Mesenchymal stem cell (in vitro differentiated cells and primary cell): ENCODE measurements at regions not wholly inside any gene's neighbourhood (a gene's known extent, or its start where the extent isn't known, plus 50 kb on each side); places are given as distances from the start of the nearest gene placed in this dataset.

Experiments used
- DNase-seq: peaks from one replicate; pipeline ENCODE4 v3.0.0-alpha.2; 2013
- H2AFZ ChIP-seq: one replicate; pipeline ENCODE4 v1.6.1; 2013; ENCODE audit warnings: low read depth, mild to moderate bottlenecking, control low read depth, inconsistent platforms, low read length, moderate library complexity
- H2AK5ac ChIP-seq: 2 replicates; pipeline ENCODE4 v1.6.1; 2013; ENCODE audit warnings: low read length, moderate library complexity, mild to moderate bottlenecking, inconsistent platforms; ENCODE audit not compliant: severe bottlenecking
- H2BK120ac ChIP-seq: one replicate; pipeline ENCODE4 v1.6.1; 2013; ENCODE audit warnings: low read depth, mild to moderate bottlenecking, inconsistent platforms, low read length, moderate library complexity
- H2BK12ac ChIP-seq, 2 experiments: one replicate each; pipeline ENCODE4 v1.6.1; 2013; ENCODE audit warnings: inconsistent platforms in 2 of 2, low read length in 2 of 2, mild to moderate bottlenecking in 2 of 2, moderate library complexity in 2 of 2, control low read depth in 1 of 2
- H2BK15ac ChIP-seq: one replicate; pipeline ENCODE4 v1.6.1; 2013; ENCODE audit warnings: mild to moderate bottlenecking, low read depth, inconsistent platforms; ENCODE audit not compliant: poor library complexity, severe bottlenecking
- H2BK5ac ChIP-seq: 2 replicates; pipeline ENCODE4 v1.6.1; 2013; ENCODE audit warnings: low read depth, mild to moderate bottlenecking, low read length, control low read depth, inconsistent platforms; ENCODE audit not compliant: poor library complexity, severe bottlenecking
- H3K14ac ChIP-seq, 2 experiments: one replicate each; pipeline ENCODE4 v1.6.1; 2013; ENCODE audit warnings: inconsistent platforms in 2 of 2, low read length in 2 of 2, control low read depth in 1 of 2, mild to moderate bottlenecking in 1 of 2, moderate library complexity in 1 of 2
- H3K18ac ChIP-seq, 2 experiments: one replicate each; pipeline ENCODE4 v1.6.1; 2013; ENCODE audit warnings: inconsistent platforms in 2 of 2, low read length in 2 of 2, control low read depth in 1 of 2, low read depth in 1 of 2, mild to moderate bottlenecking in 1 of 2
- H3K23ac ChIP-seq, 2 experiments: one replicate each; pipeline ENCODE4 v1.6.1; 2013; ENCODE audit warnings: inconsistent platforms in 2 of 2, low read length in 2 of 2, mild to moderate bottlenecking in 2 of 2, moderate library complexity in 2 of 2, control low read depth in 1 of 2
- H3K27ac ChIP-seq: 2 replicates; pipeline ENCODE4 v1.5.1; 2013; ENCODE audit warnings: mild to moderate bottlenecking, moderate library complexity, low read length, control low read depth, inconsistent platforms; ENCODE audit not compliant: poor library complexity, severe bottlenecking
- H3K27me3 ChIP-seq, 2 experiments: 2 replicates each; pipeline versions ENCODE4 v1.6.1 to v1.7.0; 2013; ENCODE audit warnings: low read length in 2 of 2, mild to moderate bottlenecking in 2 of 2, moderate library complexity in 2 of 2, control low read depth in 1 of 2, inconsistent platforms in 1 of 2; ENCODE audit not compliant: control insufficient read depth in 1 of 2, insufficient read depth in 1 of 2
- H3K36me3 ChIP-seq, 2 experiments: 2 replicates each; pipeline versions ENCODE4 v1.6.1 to v1.7.0; 2013; ENCODE audit warnings: low read length in 2 of 2, control low read depth in 1 of 2, inconsistent platforms in 1 of 2, low read depth in 1 of 2, mild to moderate bottlenecking in 1 of 2; ENCODE audit not compliant: insufficient read depth in 2 of 2, control insufficient read depth in 1 of 2
- H3K4ac ChIP-seq, 2 experiments: one replicate each; pipeline ENCODE4 v1.6.1; 2013; ENCODE audit warnings: inconsistent platforms in 2 of 2, low read length in 2 of 2, mild to moderate bottlenecking in 2 of 2, moderate library complexity in 2 of 2, control low read depth in 1 of 2, low read depth in 1 of 2
- H3K4me1 ChIP-seq: 2 replicates; pipeline ENCODE4 v1.6.1; 2013; ENCODE audit warnings: low read depth, low read length, control low read depth; ENCODE audit not compliant: control insufficient read depth, insufficient read depth
- H3K4me2 ChIP-seq: 2 replicates; pipeline ENCODE4 v1.6.1; 2013; ENCODE audit warnings: low read length, mild to moderate bottlenecking, inconsistent platforms; ENCODE audit not compliant: poor library complexity, severe bottlenecking
- H3K4me3 ChIP-seq, 2 experiments: 2 replicates each; pipeline versions ENCODE4 v1.5.1 to v1.7.0; 2013; ENCODE audit warnings: low read length in 2 of 2, mild to moderate bottlenecking in 2 of 2, control low read depth in 1 of 2, low read depth in 1 of 2; ENCODE audit not compliant: insufficient read depth in 1 of 2
- H3K79me1 ChIP-seq: replicated peaks from 2 replicates; pipeline ENCODE4 v1.6.1; 2013; ENCODE audit warnings: mild to moderate bottlenecking, control low read depth, low read length, inconsistent platforms; ENCODE audit not compliant: poor library complexity, severe bottlenecking
- H3K9ac ChIP-seq: 2 replicates; pipeline ENCODE4 v1.7.0; 2013; ENCODE audit warnings: mild to moderate bottlenecking, low read length, moderate library complexity
- H3K9me3 ChIP-seq: 2 replicates; pipeline ENCODE4 v1.7.0; 2013; ENCODE audit warnings: mild to moderate bottlenecking, low read length; ENCODE audit not compliant: control insufficient read depth
- H4K8ac ChIP-seq: one replicate; pipeline ENCODE4 v1.6.1; 2013; ENCODE audit warnings: inconsistent platforms, mild to moderate bottlenecking, low read length, moderate library complexity
- H4K91ac ChIP-seq: one replicate; pipeline ENCODE4 v1.6.1; 2013; ENCODE audit warnings: mild to moderate bottlenecking, low read length, inconsistent platforms
- whole genome bisulfite sequencing: methylation state at CpG from one replicate; pipeline ENCODE4 v1.1.7; 2013; ENCODE audit warnings: mixed read lengths; 5-methylcytosine and 5-hydroxymethylcytosine counted together

GRCh38 chr12:111074559-111074958 lies 154.2 kb upstream of the MYL2 start:
- Histone ChIP-seq H3K27ac (no peak overlapping the region), H2BK120ac (no peak overlapping the region), H3K9ac (no peak overlapping the region), H2BK5ac (no peak overlapping the region), H3K27me3 (peaks cover 12 to 40% of the 10 kb centered on the region in 2 experiments), H3K4me1 (no peaks in the 10 kb centered on the region), H3K4ac (no peak overlapping the region), H3K9me3 (no peaks in the 10 kb centered on the region), H3K4me3 (no peak overlapping the region), H3K79me1 (no peaks in the 10 kb centered on the region), H3K18ac (no peak overlapping the region), H2BK12ac (no peak overlapping the region), H2AK5ac (no peak overlapping the region), H2AFZ (no peak overlapping the region), H3K14ac (no peak overlapping the region), H3K4me2 (no peak overlapping the region), H3K36me3 (no peaks in the 10 kb centered on the region), H4K91ac (no peak overlapping the region), H4K8ac (no peak overlapping the region), H3K23ac (no peak overlapping the region), H2BK15ac (no peak overlapping the region)
- no peak for DNase-seq
- 80% methylated on average over 8 of the region's 8 CpGs for WGBS

GRCh38 chr12:111073370-111073769 lies 153.0 kb upstream of the MYL2 start:
- Histone ChIP-seq H2BK12ac (no peak overlapping the region), H2AFZ (no peak overlapping the region), H2BK5ac (no peak overlapping the region), H2BK15ac (no peak overlapping the region), H2AK5ac (no peak overlapping the region), H3K18ac (no peak overlapping the region), H2BK120ac (no peak overlapping the region), H3K9ac (no peak overlapping the region), H3K23ac (no peak overlapping the region), H3K4me1 (no peaks in the 10 kb centered on the region), H3K79me1 (no peaks in the 10 kb centered on the region), H3K14ac (no peak overlapping the region), H4K91ac (no peak overlapping the region), H3K9me3 (no peaks in the 10 kb centered on the region), H3K4ac (no peak overlapping the region), H3K36me3 (no peaks in the 10 kb centered on the region), H3K4me3 (no peak overlapping the region), H3K27me3 (peaks cover 12 to 44% of the 10 kb centered on the region in 2 experiments), H3K27ac (no peak overlapping the region), H4K8ac (no peak overlapping the region), H3K4me2 (no peak overlapping the region)
- 77% methylated on average over 4 of the region's 4 CpGs for WGBS
- DNase-seq = no peak

- Histone ChIP-seq H2AK5ac (no peak overlapping the region), H4K91ac (no peak overlapping the region), H3K18ac (no peak overlapping the region), H3K9ac (no peak overlapping the region), H3K4ac (no peak overlapping the region), H3K4me1 (no peaks in the 10 kb centered on the region), H3K9me3 (no peaks in the 10 kb centered on the region), H3K4me2 (no peak overlapping the region), H3K27me3 (peaks cover 12 to 38% of the 10 kb centered on the region in 2 experiments), H3K27ac (no peak overlapping the region), H2AFZ (no peak overlapping the region), H3K23ac (no peak overlapping the region), H3K4me3 (no peak overlapping the region), H2BK15ac (no peak overlapping the region), H3K79me1 (no peaks in the 10 kb centered on the region), H3K14ac (no peak overlapping the region), H2BK12ac (no peak overlapping the region), H2BK5ac (no peak overlapping the region), H2BK120ac (no peak overlapping the region), H3K36me3 (no peaks in the 10 kb centered on the region), H4K8ac (no peak overlapping the region)
- no peak for DNase-seq
Measured at GRCh38 chr12:111072299-111072698, 151.9 kb upstream of the MYL2 start.

GRCh38 chr12:111069886-111070285 lies 149.5 kb upstream of the MYL2 start:
- Histone ChIP-seq H3K4me3 (no peak overlapping the region), H3K4me1 (no peaks in the 10 kb centered on the region), H2BK15ac (no peak overlapping the region), H2BK5ac (no peak overlapping the region), H3K23ac (no peak overlapping the region), H2AFZ (no peak overlapping the region), H3K14ac (no peak overlapping the region), H3K36me3 (no peaks in the 10 kb centered on the region), H3K27me3 (peaks cover 12 to 34% of the 10 kb centered on the region in 2 experiments), H3K4ac (no peak overlapping the region), H3K9ac (no peak overlapping the region), H3K27ac (no peak overlapping the region), H2AK5ac (no peak overlapping the region), H3K4me2 (no peak overlapping the region), H4K8ac (no peak overlapping the region), H4K91ac (no peak overlapping the region), H3K79me1 (no peaks in the 10 kb centered on the region), H2BK12ac (no peak overlapping the region), H2BK120ac (no peak overlapping the region), H3K9me3 (no peaks in the 10 kb centered on the region), H3K18ac (no peak overlapping the region)
- no peak for DNase-seq
- WGBS = 89% methylated on average over 3 of the region's 4 CpGs
